BE2C (cell line): ENCODE measurements at regions not wholly inside any gene's neighbourhood (a gene's known extent, or its start where the extent isn't known, plus 50 kb on each side); places are given as distances from the start of the nearest gene placed in this dataset.

Experiments used
- DNase-seq: peaks from one replicate; pipeline ENCODE4 v3.0.0-alpha.2; 2020
- H3K27me3 ChIP-seq: fragments of 250-450 bp; sonication (Bioruptor Pico); 2 replicates; pipeline ENCODE4 v1.5.1; 2020; ENCODE audit warnings: mild to moderate bottlenecking
- H3K36me3 ChIP-seq: fragments of 250-450 bp; sonication (Bioruptor Pico); 2 replicates; pipeline ENCODE4 v1.5.1; 2020; ENCODE audit warnings: mild to moderate bottlenecking
- H3K4me1 ChIP-seq: fragments of 250-450 bp; sonication (Bioruptor Pico); 2 replicates; pipeline ENCODE4 v1.5.1; 2020
- H3K4me3 ChIP-seq: 2 replicates; pipeline ENCODE4 v1.5.1; 2011; ENCODE audit warnings: low read depth, low read length
- H3K9me3 ChIP-seq: fragments of 250-450 bp; sonication (Bioruptor Pico); 2 replicates; pipeline ENCODE4 v1.5.1; 2020
- TF ChIP-seq, protein P1 (sequence below): IDR thresholded peaks from 2 replicates; pipeline ENCODE4 v1.5.1; 2012; ENCODE audit warnings: mild to moderate bottlenecking, low read depth, low read length

DNA sequence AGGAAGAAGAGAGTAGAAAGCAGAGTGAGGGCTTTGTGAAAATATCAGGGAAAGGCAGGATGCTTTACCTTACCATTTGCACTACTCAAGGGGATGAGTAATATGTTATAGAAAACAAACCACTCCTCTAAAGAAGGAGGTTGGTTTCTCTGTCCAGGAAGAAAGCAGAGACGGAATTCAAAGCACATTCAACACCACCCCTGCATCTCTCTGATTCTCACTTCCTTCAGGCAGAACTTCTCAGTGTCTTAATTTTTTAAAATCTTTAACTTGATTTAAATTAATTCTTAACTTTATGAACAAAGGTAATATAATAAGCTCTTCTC, 82.4 kb downstream of the NR2F2 start:
- TF ChIP-seq, protein P1, sequence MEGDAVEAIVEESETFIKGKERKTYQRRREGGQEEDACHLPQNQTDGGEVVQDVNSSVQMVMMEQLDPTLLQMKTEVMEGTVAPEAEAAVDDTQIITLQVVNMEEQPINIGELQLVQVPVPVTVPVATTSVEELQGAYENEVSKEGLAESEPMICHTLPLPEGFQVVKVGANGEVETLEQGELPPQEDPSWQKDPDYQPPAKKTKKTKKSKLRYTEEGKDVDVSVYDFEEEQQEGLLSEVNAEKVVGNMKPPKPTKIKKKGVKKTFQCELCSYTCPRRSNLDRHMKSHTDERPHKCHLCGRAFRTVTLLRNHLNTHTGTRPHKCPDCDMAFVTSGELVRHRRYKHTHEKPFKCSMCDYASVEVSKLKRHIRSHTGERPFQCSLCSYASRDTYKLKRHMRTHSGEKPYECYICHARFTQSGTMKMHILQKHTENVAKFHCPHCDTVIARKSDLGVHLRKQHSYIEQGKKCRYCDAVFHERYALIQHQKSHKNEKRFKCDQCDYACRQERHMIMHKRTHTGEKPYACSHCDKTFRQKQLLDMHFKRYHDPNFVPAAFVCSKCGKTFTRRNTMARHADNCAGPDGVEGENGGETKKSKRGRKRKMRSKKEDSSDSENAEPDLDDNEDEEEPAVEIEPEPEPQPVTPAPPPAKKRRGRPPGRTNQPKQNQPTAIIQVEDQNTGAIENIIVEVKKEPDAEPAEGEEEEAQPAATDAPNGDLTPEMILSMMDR: no peak
- H3K9me3 ChIP-seq: no peaks in the 10 kb centered on the region; the same call in 1 of the 2 replicates
- H3K36me3 ChIP-seq: no peaks in the 10 kb centered on the region
- DNase-seq: no peak
- H3K4me1 ChIP-seq: no peaks in the 10 kb centered on the region
- peaks cover 97% of the 10 kb centered on the region for H3K27me3 ChIP-seq
- H3K4me3 ChIP-seq: no peak overlapping the region

DNA sequence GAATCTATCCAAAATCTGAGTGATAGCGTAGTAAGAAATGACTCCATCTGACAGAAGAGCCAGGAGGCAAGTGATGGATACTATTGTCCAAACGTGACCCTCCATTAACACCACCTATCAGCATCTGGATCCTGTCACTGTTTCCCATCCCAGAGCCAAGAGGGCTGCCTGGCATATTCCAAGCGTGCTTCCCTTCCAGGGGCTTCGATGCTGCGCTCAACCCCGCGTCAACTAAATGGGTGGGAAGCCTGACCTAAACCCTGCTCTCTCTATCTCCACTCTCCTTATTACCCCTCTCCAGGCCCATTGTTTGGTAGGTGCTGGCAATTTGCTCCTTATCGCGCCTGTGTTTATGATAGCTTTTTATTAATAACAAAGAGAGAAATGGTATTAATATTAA, 83.2 kb downstream of the NR2F2 start:
- no peak overlapping the region for H3K4me3 ChIP-seq
- no peaks in the 10 kb centered on the region for H3K36me3 ChIP-seq
- no peak for DNase-seq
- H3K27me3 ChIP-seq: peaks cover 99% of the 10 kb centered on the region
- TF ChIP-seq, protein P1: no peak
- no peaks in the 10 kb centered on the region; the same call in 1 of the 2 replicates for H3K9me3 ChIP-seq
- H3K4me1 ChIP-seq: no peaks in the 10 kb centered on the region

DNA sequence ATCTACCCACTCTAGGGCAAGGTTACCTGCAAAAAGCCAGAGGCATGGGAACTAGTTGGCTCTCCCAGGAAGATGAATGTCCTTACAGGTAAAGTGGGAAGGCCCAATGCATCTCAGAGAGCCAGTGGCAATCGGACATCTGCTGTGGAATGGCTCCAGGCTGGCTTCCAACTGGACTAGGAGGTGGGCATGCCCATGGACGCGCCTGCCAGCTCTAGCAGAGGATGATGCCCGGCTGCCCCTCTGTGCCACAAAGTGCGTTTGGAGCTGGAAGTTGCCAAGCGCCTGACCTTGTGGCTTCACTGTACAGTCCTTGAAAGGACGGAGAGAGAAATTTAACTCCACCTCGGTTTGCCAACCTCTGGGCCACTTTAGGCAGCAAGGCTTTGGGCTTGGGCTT, 84.4 kb downstream of the NR2F2 start:
- Histone ChIP-seq H3K4me1 (no peaks in the 10 kb centered on the region), H3K9me3 (no peaks in the 10 kb centered on the region; the same call in 1 of the 2 replicates), H3K27me3 (peaks cover 97% of the 10 kb centered on the region), H3K36me3 (no peaks in the 10 kb centered on the region), H3K4me3 (no peak overlapping the region)
- TF ChIP-seq, protein P1: no peak
- no peak for DNase-seq

DNA sequence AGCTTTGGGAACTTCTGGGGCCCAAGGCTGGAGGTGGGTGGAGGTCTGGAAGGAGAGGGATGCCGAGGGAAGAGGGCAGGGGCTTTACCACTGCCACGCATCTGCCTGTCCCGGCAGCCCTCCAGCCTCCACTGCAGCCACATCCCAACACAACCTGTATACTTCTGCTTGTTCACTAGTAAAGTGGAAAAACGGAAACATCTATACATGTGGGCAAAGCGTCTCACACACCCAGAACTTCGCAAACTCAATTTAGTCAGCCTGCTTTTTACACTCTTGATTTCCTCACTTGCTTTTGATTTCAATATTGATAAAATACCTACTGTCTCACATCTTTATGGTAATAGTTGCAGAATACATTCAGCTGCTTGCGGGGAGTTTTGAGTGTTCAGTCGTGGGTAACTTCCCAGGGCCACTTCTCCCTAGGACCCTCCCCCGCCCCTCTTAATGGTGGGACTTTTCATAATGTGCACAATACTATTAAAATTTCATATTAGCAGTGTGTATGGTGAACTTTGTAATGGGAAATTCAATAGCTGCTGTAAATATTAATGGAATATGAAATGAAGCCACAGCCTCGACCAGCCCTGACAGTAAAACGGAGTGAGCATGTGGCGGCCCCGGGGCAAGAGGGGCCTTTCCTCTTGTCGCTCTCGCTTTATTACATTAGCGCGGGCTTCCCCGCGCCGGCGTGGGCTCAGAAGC, 85.2 kb downstream of the NR2F2 start:
- DNase-seq: no peak
- Histone ChIP-seq H3K4me3 (no peak overlapping the region), H3K4me1 (no peaks in the 10 kb centered on the region), H3K27me3 (peaks cover 97% of the 10 kb centered on the region), H3K9me3 (no peaks in the 10 kb centered on the region; the same call in 1 of the 2 replicates), H3K36me3 (no peaks in the 10 kb centered on the region)
- TF ChIP-seq, protein P1: no peak

DNA sequence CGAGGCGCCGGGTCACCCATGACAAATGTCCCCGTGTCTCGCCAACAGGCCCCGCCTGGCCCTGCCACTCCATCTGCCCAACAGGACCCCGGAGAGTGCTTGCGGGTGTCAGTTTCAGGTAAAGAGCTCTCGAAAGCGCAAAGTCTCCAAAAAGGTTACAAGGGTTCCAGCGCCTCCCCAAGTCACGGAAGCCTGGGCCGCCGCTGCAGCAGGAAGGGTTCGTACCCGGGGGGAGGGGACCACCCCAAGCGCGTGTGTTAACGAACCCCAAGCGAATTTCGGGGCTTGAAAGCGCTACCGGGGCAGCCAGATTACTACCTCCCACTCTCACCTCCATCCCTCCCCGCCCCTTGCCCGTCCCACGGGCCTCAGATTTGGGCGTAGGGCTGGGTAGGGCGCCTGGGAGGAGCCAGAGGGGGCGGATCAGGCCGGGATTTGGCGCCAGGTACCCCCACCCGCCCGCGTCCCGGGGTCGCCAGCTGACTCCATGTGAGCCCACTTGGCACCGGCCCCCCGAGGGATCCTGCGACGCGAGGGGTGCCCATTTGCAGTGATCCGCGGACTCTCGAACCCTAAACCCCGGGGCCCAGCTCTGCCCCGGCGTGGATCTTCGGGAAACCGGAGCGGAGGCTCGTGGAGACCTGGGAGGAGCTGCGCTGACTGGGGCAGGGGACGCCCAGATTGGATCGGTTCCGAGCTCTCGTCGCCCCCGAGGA, 85.9 kb downstream of the NR2F2 start:
- Histone ChIP-seq H3K36me3 (no peaks in the 10 kb centered on the region), H3K4me3 (no peak overlapping the region), H3K27me3 (peaks cover 97% of the 10 kb centered on the region), H3K9me3 (no peaks in the 10 kb centered on the region; the same call in 1 of the 2 replicates), H3K4me1 (no peaks in the 10 kb centered on the region)
- TF ChIP-seq, protein P1: no peak
- no peak for DNase-seq
